Vagina (tissue), 2 donors: ENCODE measurements at regions not wholly inside any gene's neighbourhood (a gene's known extent, or its start where the extent isn't known, plus 50 kb on each side); places are given as distances from the start of the nearest gene placed in this dataset.

ENCODE experiments used
- POLR2A ChIP-seq, 2 donors: fragments of 450-650 bp; IDR thresholded peaks; one replicate each; pipeline ENCODE4 v1.6.1; 2017; ENCODE audit warnings: antibody characterized with exemption in 2 of 2, mild to moderate bottlenecking in 2 of 2, moderate library complexity in 2 of 2
- POLR2AphosphoS5 ChIP-seq, 2 donors: sonication (generic); formaldehyde crosslinking; IDR thresholded peaks; one replicate each; pipeline ENCODE4 v1.9.0; 2017; ENCODE audit warnings: antibody characterized with exemption in 2 of 2, mild to moderate bottlenecking in 2 of 2, low read depth in 1 of 2; ENCODE audit not compliant: insufficient read depth in 1 of 2
- TF ChIP-seq, protein P1 (sequence below), 3 experiments: fragments of 450-650 bp in 2 of 3; fragments of 200-600 bp in 1 of 3; sonication (generic) in 1 of 3; IDR thresholded peaks; one replicate each; pipeline ENCODE4 v1.5.1; 2017 to 2019; ENCODE audit warnings: antibody characterized with exemption in 3 of 3, mild to moderate bottlenecking in 2 of 3, moderate library complexity in 2 of 3

GRCh38 chr18:67109535-67109934 lies 407.0 kb downstream of the DSEL start:
- TF ChIP-seq, protein P1, sequence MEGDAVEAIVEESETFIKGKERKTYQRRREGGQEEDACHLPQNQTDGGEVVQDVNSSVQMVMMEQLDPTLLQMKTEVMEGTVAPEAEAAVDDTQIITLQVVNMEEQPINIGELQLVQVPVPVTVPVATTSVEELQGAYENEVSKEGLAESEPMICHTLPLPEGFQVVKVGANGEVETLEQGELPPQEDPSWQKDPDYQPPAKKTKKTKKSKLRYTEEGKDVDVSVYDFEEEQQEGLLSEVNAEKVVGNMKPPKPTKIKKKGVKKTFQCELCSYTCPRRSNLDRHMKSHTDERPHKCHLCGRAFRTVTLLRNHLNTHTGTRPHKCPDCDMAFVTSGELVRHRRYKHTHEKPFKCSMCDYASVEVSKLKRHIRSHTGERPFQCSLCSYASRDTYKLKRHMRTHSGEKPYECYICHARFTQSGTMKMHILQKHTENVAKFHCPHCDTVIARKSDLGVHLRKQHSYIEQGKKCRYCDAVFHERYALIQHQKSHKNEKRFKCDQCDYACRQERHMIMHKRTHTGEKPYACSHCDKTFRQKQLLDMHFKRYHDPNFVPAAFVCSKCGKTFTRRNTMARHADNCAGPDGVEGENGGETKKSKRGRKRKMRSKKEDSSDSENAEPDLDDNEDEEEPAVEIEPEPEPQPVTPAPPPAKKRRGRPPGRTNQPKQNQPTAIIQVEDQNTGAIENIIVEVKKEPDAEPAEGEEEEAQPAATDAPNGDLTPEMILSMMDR (IDR thresholded peaks at IDR 0.05) = no peak
- TF ChIP-seq POLR2AphosphoS5 (IDR thresholded peaks at IDR 0.05; ENCODE audit: insufficient read depth in 1 of 2, low read depth in 1 of 2) (no peak), POLR2A (IDR thresholded peaks at IDR 0.05) (no peak)
